Mesothelial cell of epicardium (in vitro differentiated cells): ENCODE measurements at regions not wholly inside any gene's neighbourhood (a gene's known extent, or its start where the extent isn't known, plus 50 kb on each side); places are given as distances from the start of the nearest gene placed in this dataset.
"Not testable (repeated sequence)": the region's sequence is repeated elsewhere in the genome, so short reads cannot be mapped to it uniquely, and the experiment has no call there.

Source experiments
- DNase-seq, 2 experiments: peaks; one replicate each; pipeline ENCODE4 v3.0.0; 2021; ENCODE audit warnings: low spot score in 2 of 2; ENCODE audit not compliant: unreplicated experiment in 2 of 2
- H3K27ac Mint-ChIP-seq: 2 replicates; pipeline ENCODE4 v1.8.0; 2021; ENCODE audit warnings: mixed read lengths
- H3K27me3 Mint-ChIP-seq: 2 replicates; pipeline ENCODE4 v1.8.0; 2021; ENCODE audit warnings: low read depth, mixed read lengths
- H3K36me3 Mint-ChIP-seq: 2 replicates; pipeline ENCODE4 v1.8.0; 2021; ENCODE audit warnings: mixed read lengths
- H3K4me1 Mint-ChIP-seq: 2 replicates; pipeline ENCODE4 v1.8.0; 2021; ENCODE audit warnings: mixed read lengths
- H3K4me3 Mint-ChIP-seq: 2 replicates; pipeline ENCODE4 v1.8.0; 2021; ENCODE audit warnings: mild to moderate bottlenecking, moderate library complexity, mixed read lengths
- H3K9me3 Mint-ChIP-seq: 2 replicates; pipeline ENCODE4 v1.8.0; 2021; ENCODE audit warnings: mixed read lengths
- TF ChIP-seq, protein P1 (sequence below): fragments of 200-600 bp; sonication (generic); IDR thresholded peaks from one replicate; pipeline ENCODE4 v1.5.0; 2021; ENCODE audit warnings: antibody characterized with exemption; ENCODE audit not compliant: unreplicated experiment

DNA sequence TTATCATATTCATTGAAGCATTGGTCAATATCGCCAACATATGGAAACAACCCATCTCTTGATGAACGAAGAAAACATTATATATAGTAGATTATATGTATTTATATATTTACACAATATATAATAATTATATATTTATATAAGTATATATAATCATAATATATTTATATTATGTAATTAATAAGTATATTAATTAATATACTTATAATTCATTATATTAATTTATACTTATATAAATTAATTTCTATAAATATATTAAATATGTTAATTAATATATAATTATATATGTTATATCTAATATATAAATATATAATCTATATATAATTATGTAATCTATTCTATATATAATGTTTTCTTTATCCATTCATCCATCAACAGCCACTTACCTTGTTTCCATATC is 69.0 kb upstream of the SRD5A3 start:
- peaks cover 11% of the 10 kb centered on the region for H3K27me3 Mint-ChIP-seq
- no peak overlapping the region for H3K27ac Mint-ChIP-seq
- no peaks in the 10 kb centered on the region for H3K36me3 Mint-ChIP-seq
- no peak overlapping the region for H3K4me3 Mint-ChIP-seq
- TF ChIP-seq, protein P1, sequence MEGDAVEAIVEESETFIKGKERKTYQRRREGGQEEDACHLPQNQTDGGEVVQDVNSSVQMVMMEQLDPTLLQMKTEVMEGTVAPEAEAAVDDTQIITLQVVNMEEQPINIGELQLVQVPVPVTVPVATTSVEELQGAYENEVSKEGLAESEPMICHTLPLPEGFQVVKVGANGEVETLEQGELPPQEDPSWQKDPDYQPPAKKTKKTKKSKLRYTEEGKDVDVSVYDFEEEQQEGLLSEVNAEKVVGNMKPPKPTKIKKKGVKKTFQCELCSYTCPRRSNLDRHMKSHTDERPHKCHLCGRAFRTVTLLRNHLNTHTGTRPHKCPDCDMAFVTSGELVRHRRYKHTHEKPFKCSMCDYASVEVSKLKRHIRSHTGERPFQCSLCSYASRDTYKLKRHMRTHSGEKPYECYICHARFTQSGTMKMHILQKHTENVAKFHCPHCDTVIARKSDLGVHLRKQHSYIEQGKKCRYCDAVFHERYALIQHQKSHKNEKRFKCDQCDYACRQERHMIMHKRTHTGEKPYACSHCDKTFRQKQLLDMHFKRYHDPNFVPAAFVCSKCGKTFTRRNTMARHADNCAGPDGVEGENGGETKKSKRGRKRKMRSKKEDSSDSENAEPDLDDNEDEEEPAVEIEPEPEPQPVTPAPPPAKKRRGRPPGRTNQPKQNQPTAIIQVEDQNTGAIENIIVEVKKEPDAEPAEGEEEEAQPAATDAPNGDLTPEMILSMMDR, result no peak
- no peak for DNase-seq
- no peaks in the 10 kb centered on the region for H3K4me1 Mint-ChIP-seq
- peaks cover 20% of the 10 kb centered on the region for H3K9me3 Mint-ChIP-seq

DNA sequence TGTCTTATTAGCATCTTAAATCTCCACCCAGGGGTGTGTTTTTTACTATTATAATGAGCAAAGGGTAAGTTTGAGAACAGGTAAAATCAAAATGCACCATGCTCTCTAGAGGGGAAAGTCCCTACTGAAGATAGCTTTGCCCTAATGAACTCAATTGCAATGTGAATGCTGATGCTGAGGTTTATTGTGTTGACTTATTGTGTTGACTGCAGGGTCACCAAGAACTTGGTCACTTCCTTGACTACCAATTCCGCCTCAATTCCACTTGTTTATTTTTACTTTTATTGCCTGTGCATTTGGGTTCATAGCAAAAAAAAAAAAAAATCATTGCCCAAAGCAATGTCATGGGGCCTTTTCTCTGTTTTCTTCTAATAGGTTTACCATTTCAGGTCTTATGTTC is 67.7 kb upstream of the SRD5A3 start:
- H3K36me3 Mint-ChIP-seq, result peaks cover 4% of the 10 kb centered on the region
- no peak overlapping the region for H3K4me3 Mint-ChIP-seq
- TF ChIP-seq, protein P1, result no peak
- peaks cover 30% of the 10 kb centered on the region for H3K9me3 Mint-ChIP-seq
- no peak for DNase-seq
- H3K27ac Mint-ChIP-seq, result no peak overlapping the region
- peaks cover 11% of the 10 kb centered on the region for H3K27me3 Mint-ChIP-seq
- no peaks in the 10 kb centered on the region for H3K4me1 Mint-ChIP-seq

DNA sequence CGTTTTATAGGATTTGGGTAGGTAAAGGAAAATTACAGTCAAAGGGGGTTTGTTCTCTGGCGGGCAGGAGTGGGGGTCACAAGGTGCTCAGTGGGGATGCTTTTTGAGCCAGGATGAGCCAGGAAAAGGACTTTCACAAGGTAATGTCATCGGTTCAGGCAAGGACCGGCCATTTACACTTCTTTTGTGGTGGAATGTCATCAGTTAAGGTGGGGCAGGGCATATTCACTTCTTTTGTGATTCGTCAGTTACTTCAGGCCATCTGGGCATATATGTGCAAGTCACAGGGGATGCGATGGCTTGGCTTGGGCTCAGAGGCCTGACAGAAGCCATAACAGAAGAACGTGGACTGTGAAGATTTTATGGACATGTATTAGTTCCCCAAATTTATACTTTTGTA is 65.6 kb upstream of the SRD5A3 start:
- not testable (repeated sequence) for H3K27me3 Mint-ChIP-seq, H3K4me3 Mint-ChIP-seq, H3K4me1 Mint-ChIP-seq, H3K27ac Mint-ChIP-seq, DNase-seq
- Mint-ChIP-seq H3K36me3 (peaks cover 12% of the 10 kb centered on the region), H3K9me3 (peaks cover 47% of the 10 kb centered on the region)

DNA sequence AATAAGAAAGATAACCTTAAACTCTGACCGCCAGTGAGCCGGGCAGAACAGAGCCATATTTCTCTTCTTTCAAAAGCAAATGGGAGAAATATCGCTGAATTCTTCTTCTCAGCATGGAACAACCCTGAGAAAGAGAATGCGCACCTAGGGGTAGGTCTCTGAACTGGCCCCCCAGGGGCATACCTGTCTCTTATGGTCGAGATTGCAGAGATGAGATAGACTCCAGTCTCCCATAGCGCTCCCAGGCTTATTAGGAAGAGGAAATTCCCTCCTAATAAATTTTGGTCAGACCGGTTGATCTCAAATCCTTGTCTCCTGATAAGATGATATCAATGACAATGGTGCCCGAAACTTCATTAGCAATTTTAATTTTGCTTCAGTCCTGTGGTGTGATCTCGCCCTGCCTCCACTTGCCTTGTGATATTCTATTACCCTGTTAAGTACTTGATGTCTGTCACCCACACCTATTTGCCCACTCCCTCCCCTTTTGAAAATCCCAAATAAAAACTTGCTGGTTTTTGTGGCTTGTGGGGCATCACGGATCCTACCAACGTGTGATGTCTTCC is 64.8 kb upstream of the SRD5A3 start:
- Mint-ChIP-seq H3K9me3 (peaks cover 52% of the 10 kb centered on the region), H3K36me3 (peaks cover 12% of the 10 kb centered on the region)
- not testable (repeated sequence) for H3K4me3 Mint-ChIP-seq, DNase-seq, H3K27ac Mint-ChIP-seq, H3K4me1 Mint-ChIP-seq, H3K27me3 Mint-ChIP-seq

DNA sequence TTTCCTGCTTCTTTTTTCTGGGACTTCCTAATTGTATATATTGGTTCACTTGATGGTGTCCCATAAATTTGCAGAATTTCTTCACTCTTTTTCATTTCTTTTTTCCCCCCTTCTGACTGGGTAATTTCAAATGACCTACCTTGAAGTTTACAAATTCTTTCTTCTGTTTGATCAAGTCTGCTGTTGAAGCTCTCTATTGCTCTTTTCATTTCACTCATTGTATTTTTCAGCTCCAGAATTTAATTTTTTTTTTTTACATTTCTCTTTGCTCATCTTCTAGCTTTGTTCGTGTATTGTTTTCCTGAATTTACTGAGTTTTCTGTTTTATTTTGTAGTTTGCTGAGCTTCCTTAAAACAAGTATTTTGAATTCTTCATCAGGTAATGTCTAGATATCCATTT is 61.7 kb upstream of the SRD5A3 start:
- no peak for DNase-seq
- no peak overlapping the region for H3K27ac Mint-ChIP-seq
- no peaks in the 10 kb centered on the region for H3K4me1 Mint-ChIP-seq
- H3K36me3 Mint-ChIP-seq, result peaks cover 12% of the 10 kb centered on the region
- TF ChIP-seq, protein P1, result no peak
- no peak overlapping the region for H3K4me3 Mint-ChIP-seq
- H3K27me3 Mint-ChIP-seq, result peaks cover 2% of the 10 kb centered on the region
- peaks cover 49% of the 10 kb centered on the region for H3K9me3 Mint-ChIP-seq

DNA sequence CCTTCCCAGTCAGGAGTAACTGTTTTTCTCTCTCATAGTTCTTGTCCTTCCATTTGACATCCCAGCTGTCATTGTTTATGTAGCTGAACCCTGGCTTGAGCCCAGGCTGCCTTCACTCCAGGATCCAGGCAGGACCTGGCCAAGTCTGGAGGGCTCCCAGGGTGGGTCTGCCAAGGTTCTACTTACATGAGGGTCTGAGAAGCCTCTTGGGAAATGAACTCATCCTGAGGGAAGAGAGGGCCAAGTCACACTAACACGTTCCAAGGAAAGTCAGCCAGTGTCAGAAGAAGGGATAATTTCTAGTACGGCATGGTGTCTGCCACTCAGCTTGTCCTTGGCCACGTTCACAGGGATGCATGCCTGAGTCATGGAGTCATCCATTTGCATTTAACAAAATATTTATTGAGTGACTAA is 54.8 kb upstream of the SRD5A3 start:
- TF ChIP-seq, protein P1, result no peak
- H3K4me3 Mint-ChIP-seq, result no peak overlapping the region
- H3K4me1 Mint-ChIP-seq, result no peaks in the 10 kb centered on the region
- no peak overlapping the region for H3K27ac Mint-ChIP-seq
- no peaks in the 10 kb centered on the region for H3K36me3 Mint-ChIP-seq
- no peaks in the 10 kb centered on the region for H3K27me3 Mint-ChIP-seq
- no peak for DNase-seq
- no peaks in the 10 kb centered on the region for H3K9me3 Mint-ChIP-seq

DNA sequence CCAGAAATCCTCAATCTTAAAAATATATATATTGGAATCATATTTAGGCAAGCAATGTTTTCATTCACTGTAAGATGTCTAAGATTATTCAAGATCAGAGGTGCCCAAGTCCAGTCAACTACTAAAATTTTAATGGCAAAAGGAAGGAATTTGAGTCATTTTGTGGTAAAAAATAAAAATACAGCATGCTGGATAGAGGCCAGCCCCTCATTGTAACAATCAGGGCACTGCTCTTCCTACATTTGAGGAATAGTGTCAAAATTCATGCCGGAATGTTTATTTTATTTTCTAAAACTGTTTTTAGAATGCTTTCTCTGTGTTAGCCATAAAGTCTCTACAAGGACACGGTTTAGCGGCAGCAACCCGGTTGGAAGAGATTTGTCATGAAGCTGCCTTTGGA is 49.9 kb upstream of the SRD5A3 start:
- Mint-ChIP-seq H3K36me3 (no peaks in the 10 kb centered on the region), H3K27ac (no peak overlapping the region), H3K4me1 (no peaks in the 10 kb centered on the region), H3K27me3 (peaks cover 1% of the 10 kb centered on the region), H3K4me3 (no peak overlapping the region), H3K9me3 (peaks cover 10% of the 10 kb centered on the region)
- TF ChIP-seq, protein P1, result no peak
- DNase-seq, result no peak
